DND-41 (cell line): ENCODE measurements at regions not wholly inside any gene's neighbourhood (a gene's known extent, or its start where the extent isn't known, plus 50 kb on each side); places are given as distances from the start of the nearest gene placed in this dataset.

Experiments used
- EZH2 ChIP-seq: IDR thresholded peaks from 3 replicates; pipeline ENCODE4 v1.6.1; 2012; ENCODE audit warnings: borderline replicate concordance, low read depth, mild to moderate bottlenecking, moderate library complexity, low read length, inconsistent platforms; ENCODE audit not compliant: severe bottlenecking
- TF ChIP-seq, protein P1 (sequence below): IDR thresholded peaks from 2 replicates; pipeline ENCODE4 v1.5.1; 2012; ENCODE audit warnings: borderline replicate concordance, low read length, moderate library complexity, mild to moderate bottlenecking; ENCODE audit not compliant: poor library complexity, severe bottlenecking; ENCODE audit errors: extremely low read depth

GRCh38 chr9:104386425-104387069, 117.5 kb upstream of the OR13F1 start:
- TF ChIP-seq, protein P1, sequence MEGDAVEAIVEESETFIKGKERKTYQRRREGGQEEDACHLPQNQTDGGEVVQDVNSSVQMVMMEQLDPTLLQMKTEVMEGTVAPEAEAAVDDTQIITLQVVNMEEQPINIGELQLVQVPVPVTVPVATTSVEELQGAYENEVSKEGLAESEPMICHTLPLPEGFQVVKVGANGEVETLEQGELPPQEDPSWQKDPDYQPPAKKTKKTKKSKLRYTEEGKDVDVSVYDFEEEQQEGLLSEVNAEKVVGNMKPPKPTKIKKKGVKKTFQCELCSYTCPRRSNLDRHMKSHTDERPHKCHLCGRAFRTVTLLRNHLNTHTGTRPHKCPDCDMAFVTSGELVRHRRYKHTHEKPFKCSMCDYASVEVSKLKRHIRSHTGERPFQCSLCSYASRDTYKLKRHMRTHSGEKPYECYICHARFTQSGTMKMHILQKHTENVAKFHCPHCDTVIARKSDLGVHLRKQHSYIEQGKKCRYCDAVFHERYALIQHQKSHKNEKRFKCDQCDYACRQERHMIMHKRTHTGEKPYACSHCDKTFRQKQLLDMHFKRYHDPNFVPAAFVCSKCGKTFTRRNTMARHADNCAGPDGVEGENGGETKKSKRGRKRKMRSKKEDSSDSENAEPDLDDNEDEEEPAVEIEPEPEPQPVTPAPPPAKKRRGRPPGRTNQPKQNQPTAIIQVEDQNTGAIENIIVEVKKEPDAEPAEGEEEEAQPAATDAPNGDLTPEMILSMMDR, result peak; percentile 60
- no peak for TF ChIP-seq EZH2
